HL-60 (cell line): ENCODE measurements at regions not wholly inside any gene's neighbourhood (a gene's known extent, or its start where the extent isn't known, plus 50 kb on each side); places are given as distances from the start of the nearest gene placed in this dataset.

Source experiments
- CTCF ChIP-seq: IDR thresholded peaks from one replicate; pipeline ENCODE4 v1.5.1; 2011; ENCODE audit warnings: low read length, control low read depth, inconsistent platforms; ENCODE audit not compliant: insufficient read depth
- REST ChIP-seq: IDR thresholded peaks from 2 replicates; pipeline ENCODE4 v1.6.1; 2012; ENCODE audit warnings: low read depth; ENCODE audit not compliant: insufficient replicate concordance

- TF ChIP-seq REST (no peak), CTCF (no peak)
These were observed 68.6 kb upstream of the TPRG1 start for GRCh38 chr3:189103208-189103607.
